ENCODE measurements at regions not wholly inside any gene's neighbourhood (a gene's known extent, or its start where the extent isn't known, plus 50 kb on each side); places are given as distances from the start of the nearest gene placed in this dataset.

GRCh38 chr2:193371200-193371599, 1176.5 kb upstream of the TMEFF2 start:
- TF ChIP-seq CREM (IDR thresholded peaks at IDR 0.05) = no peak
- no peak for TF ChIP-seq CREM (CRISPR knock-in tag; IDR thresholded peaks at IDR 0.05)
- no peak for TF ChIP-seq ZNF335 (CRISPR knock-in tag; IDR thresholded peaks at IDR 0.05)
- TF ChIP-seq, protein P1, sequence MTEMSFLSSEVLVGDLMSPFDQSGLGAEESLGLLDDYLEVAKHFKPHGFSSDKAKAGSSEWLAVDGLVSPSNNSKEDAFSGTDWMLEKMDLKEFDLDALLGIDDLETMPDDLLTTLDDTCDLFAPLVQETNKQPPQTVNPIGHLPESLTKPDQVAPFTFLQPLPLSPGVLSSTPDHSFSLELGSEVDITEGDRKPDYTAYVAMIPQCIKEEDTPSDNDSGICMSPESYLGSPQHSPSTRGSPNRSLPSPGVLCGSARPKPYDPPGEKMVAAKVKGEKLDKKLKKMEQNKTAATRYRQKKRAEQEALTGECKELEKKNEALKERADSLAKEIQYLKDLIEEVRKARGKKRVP (CRISPR knock-in tag; IDR thresholded peaks at IDR 0.05) = no peak
- no peak for TF ChIP-seq ZFP36 (IDR thresholded peaks at IDR 0.05; ENCODE audit: borderline replicate concordance, low read depth, low read length, partially characterized antibody)
- no peak for TF ChIP-seq PRPF4 (IDR thresholded peaks at IDR 0.05; ENCODE audit: low read depth, low read length, poor library complexity, severe bottlenecking)
- TF ChIP-seq REST (IDR thresholded peaks at IDR 0.05; ENCODE audit: borderline replicate concordance in 1 of 2, low read depth in 1 of 2, low read length in 2 of 2) = no peak
- no peak for TF ChIP-seq FOXK1 (CRISPR knock-in tag; IDR thresholded peaks at IDR 0.05; ENCODE audit: borderline replicate concordance, low read depth)
- TF ChIP-seq, protein P2, sequence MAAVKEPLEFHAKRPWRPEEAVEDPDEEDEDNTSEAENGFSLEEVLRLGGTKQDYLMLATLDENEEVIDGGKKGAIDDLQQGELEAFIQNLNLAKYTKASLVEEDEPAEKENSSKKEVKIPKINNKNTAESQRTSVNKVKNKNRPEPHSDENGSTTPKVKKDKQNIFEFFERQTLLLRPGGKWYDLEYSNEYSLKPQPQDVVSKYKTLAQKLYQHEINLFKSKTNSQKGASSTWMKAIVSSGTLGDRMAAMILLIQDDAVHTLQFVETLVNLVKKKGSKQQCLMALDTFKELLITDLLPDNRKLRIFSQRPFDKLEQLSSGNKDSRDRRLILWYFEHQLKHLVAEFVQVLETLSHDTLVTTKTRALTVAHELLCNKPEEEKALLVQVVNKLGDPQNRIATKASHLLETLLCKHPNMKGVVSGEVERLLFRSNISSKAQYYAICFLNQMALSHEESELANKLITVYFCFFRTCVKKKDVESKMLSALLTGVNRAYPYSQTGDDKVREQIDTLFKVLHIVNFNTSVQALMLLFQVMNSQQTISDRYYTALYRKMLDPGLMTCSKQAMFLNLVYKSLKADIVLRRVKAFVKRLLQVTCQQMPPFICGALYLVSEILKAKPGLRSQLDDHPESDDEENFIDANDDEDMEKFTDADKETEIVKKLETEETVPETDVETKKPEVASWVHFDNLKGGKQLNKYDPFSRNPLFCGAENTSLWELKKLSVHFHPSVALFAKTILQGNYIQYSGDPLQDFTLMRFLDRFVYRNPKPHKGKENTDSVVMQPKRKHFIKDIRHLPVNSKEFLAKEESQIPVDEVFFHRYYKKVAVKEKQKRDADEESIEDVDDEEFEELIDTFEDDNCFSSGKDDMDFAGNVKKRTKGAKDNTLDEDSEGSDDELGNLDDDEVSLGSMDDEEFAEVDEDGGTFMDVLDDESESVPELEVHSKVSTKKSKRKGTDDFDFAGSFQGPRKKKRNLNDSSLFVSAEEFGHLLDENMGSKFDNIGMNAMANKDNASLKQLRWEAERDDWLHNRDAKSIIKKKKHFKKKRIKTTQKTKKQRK (IDR thresholded peaks at IDR 0.05; ENCODE audit: low read length) = no peak
- no peak for TF ChIP-seq NFE2L1 (CRISPR knock-in tag; IDR thresholded peaks at IDR 0.05; ENCODE audit: borderline replicate concordance)
